H1 (cell line): ENCODE measurements at regions not wholly inside any gene's neighbourhood (a gene's known extent, or its start where the extent isn't known, plus 50 kb on each side); places are given as distances from the start of the nearest gene placed in this dataset.

Experiments used
- CTCF ChIA-PET: fragments of 300-600 bp; sonication (Branson Sonifier 250); formaldehyde crosslinking; loops from one replicate; lab custom pipeline; 2021; ENCODE audit not compliant: partially characterized antibody; lab: Charles Lee
- POLR2A ChIA-PET: fragments of 300-600 bp; sonication (Branson Sonifier 250); formaldehyde crosslinking; loops from one replicate; lab custom pipeline; 2021; ENCODE audit warnings: inconsistent platforms; ENCODE audit not compliant: partially characterized antibody; lab: Charles Lee
- DNase-seq, 2 experiments: peaks; one replicate each; pipeline versions ENCODE4 v3.0.0 to v3.0.0-alpha.2; 2010 to 2022; ENCODE audit warnings: low spot score in 2 of 2, low read depth in 1 of 2, mixed read lengths in 1 of 2
- FAIRE-seq: peaks from 2 replicates; lab custom pipeline; 2011; peaks lifted over from hg19 to GRCh38; lab: Jason Lieb, UNC
- H2AFZ ChIP-seq: 2 replicates; pipeline ENCODE4 v1.8.1; 2012; ENCODE audit warnings: low read length, inconsistent platforms
- H2AK5ac ChIP-seq: 2 replicates; pipeline ENCODE4 v1.6.1; 2013; ENCODE audit warnings: low read depth, low read length
- H2BK120ac ChIP-seq: replicated peaks from 2 replicates; pipeline ENCODE3; 2013; ENCODE audit warnings: low read depth, low read length, inconsistent platforms
- H2BK12ac ChIP-seq: 2 replicates; pipeline ENCODE4 v1.6.1; 2013; ENCODE audit warnings: low read depth, low read length
- H2BK15ac ChIP-seq: 2 replicates; pipeline ENCODE4 v1.6.1; 2013; ENCODE audit warnings: low read length
- H2BK20ac ChIP-seq: 2 replicates; pipeline ENCODE4 v1.6.1; 2013; ENCODE audit warnings: low read length
- H2BK5ac ChIP-seq: 2 replicates; pipeline ENCODE4 v1.6.1; 2013; ENCODE audit warnings: low read depth, low read length
- H3K14ac ChIP-seq: 2 replicates; pipeline ENCODE4 v1.6.1; 2013; ENCODE audit warnings: inconsistent platforms; ENCODE audit not compliant: insufficient read length
- H3K18ac ChIP-seq: 2 replicates; pipeline ENCODE4 v1.6.1; 2013; ENCODE audit warnings: low read length; ENCODE audit errors: extremely low read depth
- H3K23ac ChIP-seq: 2 replicates; pipeline ENCODE4 v1.6.1; 2013; ENCODE audit warnings: inconsistent platforms; ENCODE audit not compliant: insufficient read length
- H3K23me2 ChIP-seq: 2 replicates; pipeline ENCODE4 v1.6.1; 2013; ENCODE audit warnings: low read depth, low read length
- H3K27ac ChIP-seq: 2 replicates; pipeline ENCODE4 v1.6.1; 2011; ENCODE audit warnings: low read depth, low read length, inconsistent platforms
- H3K27me3 ChIP-seq, 4 experiments: replicated peaks in 1 of 4; 1 replicate in 1 of 4; 2 replicates in 3 of 4; pipeline versions ENCODE4 v1.6.1 to v1.8.1; 2011 to 2013; ENCODE audit warnings: low read length in 3 of 4, mild to moderate bottlenecking in 3 of 4, inconsistent platforms in 2 of 4, mixed read lengths in 2 of 4, moderate library complexity in 1 of 4; ENCODE audit not compliant: control insufficient read depth in 3 of 4, insufficient read depth in 3 of 4; ENCODE audit errors: extremely low read depth in 1 of 4
- H3K36me3 ChIP-seq, 4 experiments: 2 replicates each; pipeline versions ENCODE4 v1.6.1 to v1.8.1; 2011 to 2013; ENCODE audit warnings: mild to moderate bottlenecking in 4 of 4, low read length in 3 of 4, moderate library complexity in 2 of 4, control low read depth in 1 of 4, inconsistent platforms in 1 of 4; ENCODE audit not compliant: insufficient read depth in 4 of 4, control insufficient read depth in 2 of 4
- H3K4ac ChIP-seq: replicated peaks from 2 replicates; pipeline ENCODE3; 2013; ENCODE audit warnings: low read length, low read depth, mixed read lengths, inconsistent platforms; ENCODE audit not compliant: insufficient read length
- H3K4me1 ChIP-seq, 4 experiments: replicated peaks in 1 of 4; 1 replicate in 1 of 4; 2 replicates in 3 of 4; pipeline versions ENCODE4 v1.6.1 to v1.8.1; 2011 to 2013; ENCODE audit warnings: low read length in 3 of 4, inconsistent platforms in 2 of 4, mixed read lengths in 1 of 4; ENCODE audit not compliant: insufficient read depth in 4 of 4, control insufficient read depth in 3 of 4
- H3K4me2 ChIP-seq, 2 experiments: 2 replicates each; pipeline versions ENCODE4 v1.6.1 to v1.8.1; 2011 to 2013; ENCODE audit warnings: low read depth in 2 of 2, low read length in 2 of 2, control low read depth in 1 of 2, inconsistent platforms in 1 of 2, mild to moderate bottlenecking in 1 of 2; ENCODE audit not compliant: insufficient read depth in 1 of 2
- H3K4me3 ChIP-seq, 4 experiments: fragments of 200-600, 300-600 bp in 1 of 4; sonication (generic), shearing (Covaris generic), sonication (Bioruptor Twin) in 1 of 4; 2 replicates each; pipeline versions ENCODE4 v1.5.1 to v1.8.1; 2011 to 2016; ENCODE audit warnings: low read length in 4 of 4, low read depth in 3 of 4, control low read depth in 2 of 4, inconsistent platforms in 2 of 4, mild to moderate bottlenecking in 2 of 4, mixed read lengths in 1 of 4, moderate library complexity in 1 of 4; ENCODE audit not compliant: insufficient read depth in 2 of 4; ENCODE audit errors: extremely low read depth in 1 of 4
- H3K56ac ChIP-seq: replicated peaks from 2 replicates; pipeline ENCODE3; 2013; ENCODE audit warnings: low read depth, mild to moderate bottlenecking, mixed read lengths, low read length, inconsistent platforms; ENCODE audit not compliant: insufficient read length
- H3K79me1 ChIP-seq: 2 replicates; pipeline ENCODE4 v1.6.1; 2013; ENCODE audit warnings: low read depth, low read length, control low read depth
- H3K79me2 ChIP-seq, 2 experiments: 2 replicates each; pipeline versions ENCODE4 v1.6.1 to v1.8.1; 2012 to 2013; ENCODE audit warnings: low read length in 2 of 2, mild to moderate bottlenecking in 2 of 2, inconsistent platforms in 1 of 2; ENCODE audit not compliant: insufficient read depth in 2 of 2, control insufficient read depth in 1 of 2
- H3K9ac ChIP-seq, 4 experiments: replicated peaks in 1 of 4; 1 replicate in 1 of 4; 2 replicates in 3 of 4; pipeline versions ENCODE4 v1.6.1 to v1.8.1; 2011 to 2013; ENCODE audit warnings: low read depth in 3 of 4, low read length in 3 of 4, control low read depth in 2 of 4, mild to moderate bottlenecking in 2 of 4, moderate library complexity in 2 of 4, inconsistent platforms in 1 of 4; ENCODE audit errors: extremely low read depth in 1 of 4
- H3K9me3 ChIP-seq, 2 experiments: 2 replicates each; pipeline versions ENCODE4 v1.6.1 to v1.8.1; 2012 to 2013; ENCODE audit warnings: mild to moderate bottlenecking in 2 of 2, moderate library complexity in 2 of 2, control low read depth in 1 of 2, inconsistent platforms in 1 of 2, low read depth in 1 of 2, low read length in 1 of 2, mixed read lengths in 1 of 2; ENCODE audit not compliant: insufficient read depth in 2 of 2
- H4K20me1 ChIP-seq, 2 experiments: replicated peaks in 1 of 2; 2 replicates each; pipeline versions ENCODE3 to v1.8.1; 2011 to 2013; ENCODE audit warnings: inconsistent platforms in 2 of 2, low read length in 2 of 2, mild to moderate bottlenecking in 1 of 2; ENCODE audit not compliant: insufficient read depth in 2 of 2, control insufficient read depth in 1 of 2
- H4K5ac ChIP-seq: 2 replicates; pipeline ENCODE4 v1.6.1; 2013; ENCODE audit warnings: low read length, low read depth, mixed read lengths, inconsistent platforms; ENCODE audit not compliant: insufficient read length
- H4K8ac ChIP-seq: 2 replicates; pipeline ENCODE4 v1.8.0; 2013; ENCODE audit warnings: mild to moderate bottlenecking, moderate library complexity, low read length, inconsistent platforms; ENCODE audit not compliant: insufficient read depth; ENCODE audit errors: extremely low read depth
- H4K91ac ChIP-seq: replicated peaks from 2 replicates; pipeline ENCODE3; 2013; ENCODE audit warnings: low read length, mixed read lengths, inconsistent platforms; ENCODE audit not compliant: insufficient read length
- ASH2L ChIP-seq: fragments of 200-600, 300-600 bp; sonication (generic); IDR thresholded peaks from one replicate; pipeline ENCODE4 v1.7.1; 2017; ENCODE audit warnings: low read length
- BRCA1 ChIP-seq: IDR thresholded peaks from 2 replicates; pipeline ENCODE4 v1.6.1; 2012; ENCODE audit warnings: low read depth, low read length, improper control_type of control experiment
- CBX8 ChIP-seq: fragments of 300-800, 300-1000 bp; sonication (generic); IDR thresholded peaks from 2 replicates; pipeline ENCODE4 v1.7.1; 2016; ENCODE audit warnings: low read depth, low read length, borderline replicate concordance
- CEBPB ChIP-seq: IDR thresholded peaks from 2 replicates; pipeline ENCODE4 v1.6.1; 2012; ENCODE audit warnings: low read depth, low read length
- EP300 ChIP-seq, 2 experiments: IDR thresholded peaks; 1 replicate in 1 of 2; 2 replicates in 1 of 2; pipeline ENCODE4 v1.6.1; 2011 to 2012; ENCODE audit warnings: low read depth in 2 of 2, low read length in 2 of 2, mild to moderate bottlenecking in 2 of 2, borderline replicate concordance in 1 of 2, inconsistent platforms in 1 of 2, moderate library complexity in 1 of 2
- PHF8 ChIP-seq: fragments of 200-600 bp; sonication (generic); conservative IDR thresholded peaks from 2 replicates; pipeline ENCODE4 v1.7.1; 2012; ENCODE audit warnings: low read depth, mild to moderate bottlenecking, inconsistent platforms, low read length, moderate library complexity
- RAD21 ChIP-seq, 2 experiments: IDR thresholded peaks in 1 of 2; conservative IDR thresholded peaks in 1 of 2; 2 replicates each; pipeline ENCODE4 v1.6.1; 2011; ENCODE audit warnings: low read depth in 2 of 2, low read length in 2 of 2, improper control_type of control experiment in 1 of 2, inconsistent platforms in 1 of 2, mild to moderate bottlenecking in 1 of 2, moderate library complexity in 1 of 2
- RFX5 ChIP-seq: IDR thresholded peaks from 2 replicates; pipeline ENCODE4 v1.6.1; 2011; ENCODE audit warnings: low read depth, low read length, improper control_type of control experiment, borderline replicate concordance
- RXRA ChIP-seq: IDR thresholded peaks from 2 replicates; pipeline ENCODE4 v1.6.1; 2011; ENCODE audit warnings: low read depth, mild to moderate bottlenecking, low read length, moderate library complexity; ENCODE audit not compliant: insufficient read depth
- SP4 ChIP-seq: IDR thresholded peaks from 2 replicates; pipeline ENCODE4 v1.6.1; 2012; ENCODE audit warnings: low read length, inconsistent platforms
- TAF1 ChIP-seq: IDR thresholded peaks from 2 replicates; pipeline ENCODE4 v1.6.1; 2011; ENCODE audit warnings: mild to moderate bottlenecking, low read depth, low read length
- WGBS, 2 experiments: shearing (Covaris generic) in 1 of 2; methylation state at CpG; one replicate each; pipeline versions ENCODE4 v1.1.6 to v1.1.7; 2013 to 2015; ENCODE audit warnings: low lambda C conversion rate in 2 of 2, mixed read lengths in 2 of 2, inconsistent platforms in 1 of 2, low coverage in 1 of 2, missing lambda C conversion rate in 1 of 2; ENCODE audit not compliant: insufficient replicate concordance in 2 of 2, insufficient coverage in 1 of 2, insufficient read length in 1 of 2; ENCODE audit errors: extremely low coverage in 1 of 2, missing lambda C conversion rate in 1 of 2; 5-methylcytosine and 5-hydroxymethylcytosine counted together
- TF ChIP-seq, protein P1 (sequence below): IDR thresholded peaks from 2 replicates; pipeline ENCODE4 v1.6.1; 2012; ENCODE audit warnings: inconsistent platforms

DNA sequence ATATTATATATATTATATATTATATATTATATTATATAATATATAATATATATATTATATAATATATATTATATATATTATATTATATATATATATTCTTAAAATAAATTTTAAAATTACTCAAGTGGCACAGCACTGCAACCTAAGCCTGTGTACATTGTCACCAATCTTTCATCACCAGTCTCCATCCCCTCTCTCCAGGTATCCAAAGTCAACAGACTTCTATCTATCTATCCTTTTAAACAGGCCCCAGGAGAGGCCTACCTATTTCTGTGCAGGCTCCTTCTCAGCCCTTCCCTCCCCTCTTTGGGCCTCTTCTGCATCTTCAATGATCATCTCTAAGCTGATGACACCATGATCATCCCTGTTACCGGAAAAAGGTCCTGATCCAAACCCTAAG lies 111.7 kb downstream of the RHOU start:
- DNase-seq (peak in 1 of 2 experiments; percentile 22), FAIRE-seq (no peak)
- H3K18ac ChIP-seq: no peak overlapping the region
- no peak overlapping the region for H3K9ac ChIP-seq
- H3K27ac ChIP-seq: no peak overlapping the region
- no peak overlapping the region for H2BK20ac ChIP-seq
- no peak overlapping the region for H4K5ac ChIP-seq
- H4K8ac ChIP-seq: no peak overlapping the region
- H3K36me3 ChIP-seq: peaks cover 0 to 3% (median 0%) of the 10 kb centered on the region in 4 experiments; a peak in 1 of 8 replicates
- POLR2A ChIA-PET: no interaction called here
- no peak overlapping the region for H3K4ac ChIP-seq
- no peak overlapping the region for H2BK12ac ChIP-seq
- WGBS, 2 experiments: 86% methylated on average over 1 of the region's 1 CpG; no CpG with 5 or more reads in 1 of the 2 experiments
- no peak overlapping the region for H3K23ac ChIP-seq
- no peak overlapping the region for H2AFZ ChIP-seq
- H3K4me1 ChIP-seq: peaks cover 3 to 10% (median 8%) of the 10 kb centered on the region in 4 experiments; a peak in 6 of 7 replicates
- H4K20me1 ChIP-seq: no peaks in the 10 kb centered on the region
- no peaks in the 10 kb centered on the region for H3K23me2 ChIP-seq
- no peaks in the 10 kb centered on the region for H3K27me3 ChIP-seq
- H2BK120ac ChIP-seq: no peak overlapping the region
- H3K4me3 ChIP-seq: no peak overlapping the region
- H3K9me3 ChIP-seq: peaks cover 3 to 13% of the 10 kb centered on the region in 2 experiments
- H3K56ac ChIP-seq: no peak overlapping the region
- CTCF ChIA-PET: interaction anchor here (0.7 to 0.8 kb wide), 2 partner anchors 45 to 380 kb away, joined by 3 read pairs; no protein-coding TSS in a partner anchor
- no peak overlapping the region for H3K14ac ChIP-seq
- H3K79me2 ChIP-seq: no peaks in the 10 kb centered on the region
- H3K4me2 ChIP-seq: no peak overlapping the region
- no peak overlapping the region for H4K91ac ChIP-seq
- no peak overlapping the region for H2BK15ac ChIP-seq
- no peak overlapping the region for H2AK5ac ChIP-seq
- no peaks in the 10 kb centered on the region for H3K79me1 ChIP-seq
- no peak overlapping the region for H2BK5ac ChIP-seq
- TF ChIP-seq TAF1 (no peak), ASH2L (no peak), BRCA1 (no peak), SP4 (no peak), RXRA (no peak), CBX8 (no peak), RFX5 (no peak), EP300 (IDR thresholded peaks at IDR 0.05; ENCODE audit: borderline replicate concordance in 1 of 2, low read depth in 2 of 2, low read length in 2 of 2) (no peak), PHF8 (no peak), CEBPB (no peak), RAD21 (IDR thresholded peaks at IDR 0.05 in 1 of 2, conservative IDR thresholded peaks at IDR 0.05 in 1 of 2; ENCODE audit: low read depth in 2 of 2, low read length in 2 of 2) (no peak)
- TF ChIP-seq, protein P1, sequence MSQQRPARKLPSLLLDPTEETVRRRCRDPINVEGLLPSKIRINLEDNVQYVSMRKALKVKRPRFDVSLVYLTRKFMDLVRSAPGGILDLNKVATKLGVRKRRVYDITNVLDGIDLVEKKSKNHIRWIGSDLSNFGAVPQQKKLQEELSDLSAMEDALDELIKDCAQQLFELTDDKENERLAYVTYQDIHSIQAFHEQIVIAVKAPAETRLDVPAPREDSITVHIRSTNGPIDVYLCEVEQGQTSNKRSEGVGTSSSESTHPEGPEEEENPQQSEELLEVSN: no peak
